ENCODE measurements at regions not wholly inside any gene's neighbourhood (a gene's known extent, or its start where the extent isn't known, plus 50 kb on each side); places are given as distances from the start of the nearest gene placed in this dataset.

- DNase-seq (ENCODE audit: low read depth) = no peak
- TF ChIP-seq CTCF (conservative IDR thresholded peaks at IDR 0.05; ENCODE audit: low read depth, low read length) = no peak
- H3K4me3 ChIP-seq (ENCODE audit: low read length) = no peak overlapping the region
These were observed 877.8 kb downstream of the ANKRD7 start for GRCh38 chr7:119102291-119102690.

GRCh38 chr7:119105381-119105780 lies 880.9 kb downstream of the ANKRD7 start:
- no peak for DNase-seq (ENCODE audit: low read depth)
- TF ChIP-seq CTCF (conservative IDR thresholded peaks at IDR 0.05; ENCODE audit: low read depth, low read length) = no peak
- H3K4me3 ChIP-seq (ENCODE audit: low read length) = no peak overlapping the region

- DNase-seq (ENCODE audit: low read depth) = no peak
- no peak overlapping the region for H3K4me3 ChIP-seq (ENCODE audit: low read length)
- TF ChIP-seq CTCF (conservative IDR thresholded peaks at IDR 0.05; ENCODE audit: low read depth, low read length) = no peak
These were observed 898.8 kb downstream of the ANKRD7 start for GRCh38 chr7:119123326-119123725.

- TF ChIP-seq CTCF (conservative IDR thresholded peaks at IDR 0.05; ENCODE audit: low read depth, low read length) = no peak
- H3K4me3 ChIP-seq (ENCODE audit: low read length) = no peak overlapping the region
- DNase-seq (ENCODE audit: low read depth) = no peak
These were observed 903.2 kb downstream of the ANKRD7 start for GRCh38 chr7:119127706-119128105.

GRCh38 chr7:119132436-119132835 lies 907.9 kb downstream of the ANKRD7 start:
- TF ChIP-seq CTCF (conservative IDR thresholded peaks at IDR 0.05; ENCODE audit: low read depth, low read length) = no peak
- no peak for DNase-seq (ENCODE audit: low read depth)
- no peak overlapping the region for H3K4me3 ChIP-seq (ENCODE audit: low read length)

GRCh38 chr7:119167431-119167830 lies 942.9 kb downstream of the ANKRD7 start:
- DNase-seq (ENCODE audit: low read depth) = no peak
- no peak overlapping the region for H3K4me3 ChIP-seq (ENCODE audit: low read length)
- TF ChIP-seq CTCF (conservative IDR thresholded peaks at IDR 0.05; ENCODE audit: low read depth, low read length) = no peak

GRCh38 chr7:119172043-119172442 lies 947.5 kb downstream of the ANKRD7 start:
- no peak overlapping the region for H3K4me3 ChIP-seq (ENCODE audit: low read length)
- no peak for TF ChIP-seq CTCF (conservative IDR thresholded peaks at IDR 0.05; ENCODE audit: low read depth, low read length)
- DNase-seq (ENCODE audit: low read depth) = no peak

Measured in retinal pigment epithelial cell (primary cell).